H9 (cell line): ENCODE measurements at regions not wholly inside any gene's neighbourhood (a gene's known extent, or its start where the extent isn't known, plus 50 kb on each side); places are given as distances from the start of the nearest gene placed in this dataset.

Experiments used
- DNase-seq: peaks from one replicate; pipeline ENCODE4 v3.0.0-alpha.2; 2017
- H2AFZ ChIP-seq: one replicate; pipeline ENCODE4 v1.6.1; 2013; ENCODE audit warnings: mild to moderate bottlenecking, low read length, control low read depth, moderate library complexity
- H2AK5ac ChIP-seq: 2 replicates; pipeline ENCODE4 v1.6.1; 2013; ENCODE audit warnings: low read length, control low read depth, mixed read lengths; ENCODE audit not compliant: insufficient read length
- H2BK120ac ChIP-seq: one replicate; pipeline ENCODE4 v1.6.1; 2013; ENCODE audit warnings: low read depth, mild to moderate bottlenecking, low read length, control low read depth, inconsistent platforms; ENCODE audit not compliant: poor library complexity, severe bottlenecking
- H2BK12ac ChIP-seq: 2 replicates; pipeline ENCODE4 v1.6.1; 2013; ENCODE audit warnings: low read length, control low read depth, mixed read lengths, low read depth; ENCODE audit not compliant: insufficient read length
- H2BK15ac ChIP-seq: 2 replicates; pipeline ENCODE4 v1.6.1; 2013; ENCODE audit warnings: low read depth, low read length, control low read depth
- H2BK20ac ChIP-seq: one replicate; pipeline ENCODE4 v1.6.1; 2013; ENCODE audit warnings: low read depth, mild to moderate bottlenecking, low read length, control low read depth, inconsistent platforms; ENCODE audit not compliant: poor library complexity, severe bottlenecking
- H2BK5ac ChIP-seq: 2 replicates; pipeline ENCODE4 v1.6.1; 2013; ENCODE audit warnings: low read length, control low read depth, mixed read lengths; ENCODE audit not compliant: insufficient read length
- H3K14ac ChIP-seq: 2 replicates; pipeline ENCODE4 v1.6.1; 2013; ENCODE audit warnings: low read length, control low read depth; ENCODE audit not compliant: insufficient read depth
- H3K18ac ChIP-seq: 2 replicates; pipeline ENCODE4 v1.6.1; 2013; ENCODE audit warnings: low read depth, mild to moderate bottlenecking, mixed read lengths, low read length, control low read depth; ENCODE audit not compliant: insufficient read length
- H3K23ac ChIP-seq: 2 replicates; pipeline ENCODE4 v1.6.1; 2013; ENCODE audit warnings: low read length, control low read depth, mixed read lengths, low read depth; ENCODE audit not compliant: insufficient read length
- H3K23me2 ChIP-seq: 2 replicates; pipeline ENCODE4 v1.6.1; 2013; ENCODE audit warnings: low read depth, mild to moderate bottlenecking, mixed read lengths, low read length, control low read depth; ENCODE audit not compliant: insufficient read length, poor library complexity, severe bottlenecking
- H3K27ac ChIP-seq: 2 replicates; pipeline ENCODE4 v1.5.1; 2013; ENCODE audit warnings: low read length, control low read depth, mixed read lengths, low read depth; ENCODE audit not compliant: insufficient read length
- H3K27me3 ChIP-seq: 2 replicates; pipeline ENCODE4 v1.6.1; 2013; ENCODE audit warnings: low read length, control low read depth, inconsistent platforms; ENCODE audit not compliant: insufficient read depth
- H3K4ac ChIP-seq: 2 replicates; pipeline ENCODE4 v1.6.1; 2013; ENCODE audit warnings: low read depth, mild to moderate bottlenecking, control low read depth, inconsistent platforms, low read length, moderate library complexity
- H3K4me1 ChIP-seq: 2 replicates; pipeline ENCODE4 v1.6.1; 2013; ENCODE audit warnings: low read length, control low read depth, inconsistent platforms; ENCODE audit not compliant: insufficient read depth
- H3K4me2 ChIP-seq: 2 replicates; pipeline ENCODE4 v1.6.1; 2013; ENCODE audit warnings: low read length, control low read depth, mixed read lengths; ENCODE audit not compliant: insufficient read length, insufficient read depth
- H3K56ac ChIP-seq: 2 replicates; pipeline ENCODE4 v1.6.1; 2013; ENCODE audit warnings: low read depth, mild to moderate bottlenecking, mixed read lengths, low read length, control low read depth; ENCODE audit not compliant: insufficient read length
- H3K79me1 ChIP-seq: 2 replicates; pipeline ENCODE4 v1.6.1; 2013; ENCODE audit warnings: low read depth, mild to moderate bottlenecking, moderate library complexity, low read length, control low read depth, inconsistent platforms; ENCODE audit not compliant: insufficient read depth, poor library complexity, severe bottlenecking
- H3K79me2 ChIP-seq: 2 replicates; pipeline ENCODE4 v1.6.1; 2013; ENCODE audit warnings: low read length, control low read depth, inconsistent platforms; ENCODE audit not compliant: insufficient read depth
- H3K9ac ChIP-seq: 2 replicates; pipeline ENCODE4 v1.6.1; 2013; ENCODE audit warnings: low read length, control low read depth, mixed read lengths; ENCODE audit not compliant: insufficient read length; ENCODE audit errors: extremely low read depth
- H3K9me3 ChIP-seq: one replicate; pipeline ENCODE4 v1.6.1; 2013; ENCODE audit warnings: low read depth, low read length, inconsistent platforms; ENCODE audit not compliant: control insufficient read depth
- H3T11ph ChIP-seq: one replicate; pipeline ENCODE4 v1.6.1; 2013; ENCODE audit warnings: mild to moderate bottlenecking, low read length, control low read depth, inconsistent platforms
- H4K20me1 ChIP-seq: one replicate; pipeline ENCODE4 v1.6.1; 2013; ENCODE audit not compliant: control insufficient read depth, insufficient read length, insufficient read depth
- H4K5ac ChIP-seq: 2 replicates; pipeline ENCODE4 v1.6.1; 2013; ENCODE audit warnings: low read depth, mild to moderate bottlenecking, mixed read lengths, low read length, control low read depth; ENCODE audit not compliant: insufficient read length
- H4K8ac ChIP-seq: replicated peaks from 2 replicates; pipeline ENCODE4 v1.6.1; 2013; ENCODE audit warnings: low read length, control low read depth, mixed read lengths, low read depth; ENCODE audit not compliant: insufficient read length
- H4K91ac ChIP-seq: 2 replicates; pipeline ENCODE4 v1.6.1; 2013; ENCODE audit warnings: low read depth, mild to moderate bottlenecking, moderate library complexity, mixed read lengths, low read length, control low read depth; ENCODE audit not compliant: insufficient read length
- H3K27ac Mint-ChIP-seq, 3 experiments: 2 replicates in 2 of 3; 3 replicates in 1 of 3; pipeline ENCODE4 v1.8.0; 2020 to 2021; ENCODE audit warnings: mixed read lengths in 3 of 3, mild to moderate bottlenecking in 1 of 3, moderate library complexity in 1 of 3
- H3K27me3 Mint-ChIP-seq: 2 replicates; pipeline ENCODE4 v1.8.0; 2021; ENCODE audit warnings: low read depth, mild to moderate bottlenecking, moderate library complexity, mixed read lengths
- H3K36me3 Mint-ChIP-seq, 3 experiments: 2 replicates in 2 of 3; 3 replicates in 1 of 3; pipeline ENCODE4 v1.8.0; 2020 to 2021; ENCODE audit warnings: low read depth in 3 of 3, mixed read lengths in 3 of 3; ENCODE audit not compliant: insufficient read depth in 1 of 3
- H3K4me1 Mint-ChIP-seq, 2 experiments: 2 replicates each; pipeline ENCODE4 v1.8.0; 2020; ENCODE audit warnings: mixed read lengths in 2 of 2
- H3K4me3 Mint-ChIP-seq, 2 experiments: 2 replicates in 1 of 2; 3 replicates in 1 of 2; pipeline ENCODE4 v1.8.0; 2020 to 2021; ENCODE audit warnings: mild to moderate bottlenecking in 2 of 2, mixed read lengths in 2 of 2, moderate library complexity in 1 of 2
- H3K9me3 Mint-ChIP-seq, 2 experiments: 2 replicates in 1 of 2; 3 replicates in 1 of 2; pipeline ENCODE4 v1.8.0; 2020; ENCODE audit warnings: mild to moderate bottlenecking in 2 of 2, mixed read lengths in 2 of 2, moderate library complexity in 1 of 2
- CTCF ChIP-seq: fragments of 200-600 bp; sonication (generic); conservative IDR thresholded peaks from 3 replicates; pipeline ENCODE4 v1.8.0; 2021; ENCODE audit warnings: antibody characterized with exemption, mild to moderate bottlenecking
- WGBS: extraction: QIAGEN DNeasy Blood & Tissue Kit; methylation state at CpG from one replicate; pipeline ENCODE4 v1.1.7; 2013; ENCODE audit warnings: missing lambda C conversion rate, low lambda C conversion rate, mixed read lengths; ENCODE audit not compliant: insufficient read length; ENCODE audit errors: extremely low coverage; 5-methylcytosine and 5-hydroxymethylcytosine counted together

- no peak overlapping the region for H2BK12ac ChIP-seq
- H3K4me2 ChIP-seq, result no peak overlapping the region
- no peak overlapping the region for H4K5ac ChIP-seq
- H3K4me3 Mint-ChIP-seq, result no peak overlapping the region
- H3K79me2 ChIP-seq, result no peaks in the 10 kb centered on the region
- H4K20me1 ChIP-seq, result no peaks in the 10 kb centered on the region
- no peaks in the 10 kb centered on the region; a peak in 2 of 7 replicates for H3K36me3 Mint-ChIP-seq
- H3K4me1 ChIP-seq, result no peaks in the 10 kb centered on the region
- H3K27me3 ChIP-seq, result no peaks in the 10 kb centered on the region
- no peaks in the 10 kb centered on the region; a peak in 2 of 5 replicates for H3K9me3 Mint-ChIP-seq
- no peak overlapping the region for H4K91ac ChIP-seq
- no peak overlapping the region for H3K27ac ChIP-seq
- H3K79me1 ChIP-seq, result no peaks in the 10 kb centered on the region
- no CpG with 5 or more reads among the region's 8 CpGs for WGBS
- H3K9ac ChIP-seq, result no peak overlapping the region
- no peak overlapping the region for H4K8ac ChIP-seq
- H2BK5ac ChIP-seq, result no peak overlapping the region
- no peaks in the 10 kb centered on the region for H3K9me3 ChIP-seq
- H3K4ac ChIP-seq, result no peak overlapping the region
- no peak overlapping the region for H2BK20ac ChIP-seq
- H3K18ac ChIP-seq, result no peak overlapping the region
- H3K27ac Mint-ChIP-seq, result no peak overlapping the region
- no peak overlapping the region for H3K23ac ChIP-seq
- no peak overlapping the region for H3K56ac ChIP-seq
- peaks cover 4 to 6% of the 10 kb centered on the region in 2 experiments; a peak in 1 of 4 replicates for H3K4me1 Mint-ChIP-seq
- no peak overlapping the region for H2AK5ac ChIP-seq
- H3T11ph ChIP-seq, result no peak overlapping the region
- no peak for DNase-seq
- no peak overlapping the region for H2BK120ac ChIP-seq
- TF ChIP-seq CTCF, result no peak
- H2BK15ac ChIP-seq, result no peak overlapping the region
- H2AFZ ChIP-seq, result no peak overlapping the region
- H3K14ac ChIP-seq, result no peak overlapping the region
- H3K27me3 Mint-ChIP-seq, result no peaks in the 10 kb centered on the region
- no peaks in the 10 kb centered on the region for H3K23me2 ChIP-seq
Measured at GRCh38 chr5:8601831-8602354, 732.9 kb downstream of the MTRR start.
